ENCODE measurements at regions not wholly inside any gene's neighbourhood (a gene's known extent, or its start where the extent isn't known, plus 50 kb on each side); places are given as distances from the start of the nearest gene placed in this dataset.

DNA sequence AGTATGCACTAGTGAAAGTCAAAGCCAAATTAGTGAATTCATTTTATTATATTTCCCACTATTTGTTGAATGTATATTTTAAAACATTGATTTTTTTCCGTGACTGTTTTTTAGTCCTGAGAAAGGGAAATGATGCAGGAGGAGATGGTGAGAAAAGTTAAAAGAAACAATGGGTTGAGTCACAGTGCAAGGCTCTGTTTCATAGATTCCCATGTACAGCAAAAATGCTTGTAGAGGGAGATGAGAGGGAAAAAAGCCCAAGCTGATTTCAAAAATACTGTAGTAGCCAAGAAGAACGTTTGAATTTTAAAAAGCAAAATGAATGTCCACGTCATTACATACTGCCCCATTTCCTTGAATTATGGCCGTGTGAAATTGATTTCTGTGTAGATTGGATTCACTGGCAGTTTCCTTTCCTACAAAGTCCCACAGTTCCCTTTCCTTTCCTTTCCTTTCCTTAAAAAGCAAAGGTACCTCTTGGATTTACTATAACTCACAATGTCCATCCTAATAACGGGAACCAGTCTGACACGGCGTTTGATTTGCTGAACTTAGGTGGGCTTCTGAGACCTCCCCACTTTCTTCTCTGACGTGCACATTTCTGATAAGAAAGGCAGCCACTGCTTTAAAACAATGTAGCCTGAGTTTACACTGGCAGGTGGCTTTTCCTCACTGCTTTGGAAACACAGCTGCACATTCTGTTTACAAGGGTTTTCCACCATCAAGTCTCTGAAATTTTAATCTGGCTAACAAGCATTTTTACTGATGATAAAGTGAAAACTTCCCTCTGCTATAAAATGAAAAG, 63.7 kb downstream of the SPCS3 start:
- DNase-seq (ENCODE audit: low read depth, low spot score) = no peak

GRCh38 chr4:176385601-176386000, 65.8 kb downstream of the SPCS3 start:
- no peak for DNase-seq (ENCODE audit: low read depth, low spot score)

DNA sequence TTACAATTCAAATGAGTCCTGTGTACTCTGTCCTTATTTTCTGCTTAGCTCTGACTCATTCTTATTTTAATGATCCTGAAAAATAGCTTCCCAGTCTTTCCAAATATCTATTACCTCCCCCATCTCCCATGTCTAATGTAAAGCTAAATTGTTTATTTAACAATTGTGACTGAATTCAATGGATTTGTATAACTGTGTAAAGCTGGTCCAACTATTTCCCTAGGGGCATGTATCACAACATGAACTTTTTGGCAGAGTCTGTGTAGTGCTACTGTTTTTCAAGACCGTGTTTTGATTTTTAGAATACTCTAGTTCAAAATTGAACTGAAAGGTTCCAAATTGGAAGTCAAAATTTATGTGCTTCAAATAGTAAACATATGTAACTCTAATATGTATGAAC, 67.8 kb downstream of the SPCS3 start:
- DNase-seq (ENCODE audit: low read depth, low spot score) = peak; percentile 71

DNA sequence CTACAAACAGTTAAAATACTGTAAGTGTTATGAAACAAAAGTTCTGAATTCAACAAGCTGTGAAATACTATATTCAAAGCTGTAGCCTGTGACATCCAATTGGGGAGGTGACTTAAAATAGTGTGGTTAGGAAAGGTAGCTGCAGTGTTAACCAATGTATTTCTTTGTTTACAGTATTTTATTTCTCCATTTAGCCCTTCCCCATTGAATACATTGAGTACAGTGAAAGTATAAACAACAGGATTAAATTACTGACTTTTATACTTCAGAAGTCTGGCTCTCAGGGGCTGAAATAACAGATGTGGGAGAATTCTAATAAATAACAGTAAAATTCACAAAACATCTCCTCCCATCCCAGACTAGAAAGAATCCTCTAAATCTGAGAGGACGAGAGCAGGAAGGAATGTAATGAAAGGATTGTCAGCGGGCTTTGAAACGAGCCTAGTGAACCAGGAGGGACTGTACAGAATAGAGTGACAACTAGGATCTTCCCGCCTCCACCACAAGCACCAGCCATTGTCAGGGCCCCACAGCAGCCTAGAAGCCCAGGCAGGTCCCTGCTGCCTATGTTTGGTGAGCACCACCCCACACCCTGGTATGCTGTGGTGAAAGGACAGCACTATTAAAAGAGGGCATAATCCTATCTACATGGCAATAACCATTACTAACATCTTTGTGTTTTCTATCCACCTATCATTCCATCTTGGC, 73.7 kb downstream of the SPCS3 start:
- no peak for DNase-seq (ENCODE audit: low read depth, low spot score)

GRCh38 chr4:176400816-176401461, 81.2 kb downstream of the SPCS3 start:
- DNase-seq (ENCODE audit: low read depth, low spot score) = no peak

DNA sequence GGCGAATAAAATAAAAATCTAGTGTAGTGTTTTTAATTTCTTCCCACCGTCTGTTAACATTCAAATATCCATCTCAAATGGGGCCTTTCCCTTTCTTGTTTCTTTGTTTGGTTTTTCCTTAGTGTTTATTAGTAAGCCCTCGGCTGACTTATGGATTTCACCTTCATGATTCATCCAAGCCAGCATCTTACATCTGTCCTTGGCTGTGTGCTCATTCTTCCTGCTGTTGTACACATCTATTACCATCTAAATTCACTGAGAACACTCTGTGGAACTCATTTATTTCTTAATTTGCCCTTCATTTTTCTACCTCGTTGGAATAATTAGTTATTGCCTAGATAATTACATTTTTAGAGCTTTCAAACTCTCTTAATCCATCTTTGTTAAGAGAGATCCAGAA, 84.9 kb downstream of the SPCS3 start:
- no peak for DNase-seq (ENCODE audit: low read depth, low spot score)

- DNase-seq (ENCODE audit: low read depth, low spot score) = no peak
Observed at GRCh38 chr4:176406297-176406696, 86.5 kb downstream of the SPCS3 start.

DNA sequence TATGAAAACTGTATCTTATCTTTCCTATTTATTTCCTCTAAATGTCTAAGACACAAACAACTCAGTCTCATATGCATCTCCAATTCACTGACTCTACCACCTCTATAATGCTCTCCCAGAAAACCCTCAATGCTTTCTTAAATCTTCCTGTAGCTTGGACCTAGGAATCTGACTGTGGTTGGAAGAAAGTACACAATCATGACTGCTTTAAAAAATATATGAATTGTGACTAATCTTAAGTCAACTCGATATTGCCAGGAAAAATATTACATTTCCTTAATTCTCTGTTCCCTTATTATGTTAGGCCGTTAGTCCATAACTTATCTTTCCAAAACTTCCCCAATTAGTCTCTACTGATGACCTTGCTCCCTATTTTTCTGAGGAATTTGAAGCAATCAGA, 87.0 kb downstream of the SPCS3 start:
- no peak for DNase-seq (ENCODE audit: low read depth, low spot score)

DNA sequence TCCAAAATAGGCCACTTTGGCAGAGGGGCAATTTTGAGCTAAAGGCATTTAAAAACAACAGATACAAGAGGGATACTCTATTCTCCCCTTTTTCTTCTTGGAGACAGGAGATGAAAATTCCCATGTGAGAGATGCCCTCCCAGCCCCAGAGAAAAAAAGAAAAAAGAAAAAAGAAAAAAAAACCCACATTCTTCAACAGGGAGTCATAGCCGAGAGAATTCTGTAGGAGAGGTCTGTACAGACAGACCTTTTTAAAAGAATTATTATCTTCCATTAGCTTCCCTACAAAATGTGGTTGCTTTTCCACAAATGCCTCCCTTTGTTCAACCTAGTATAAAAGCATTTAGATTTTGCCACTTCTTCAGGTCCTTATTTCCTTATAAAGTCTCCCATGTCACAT, 89.9 kb downstream of the SPCS3 start:
- no peak for DNase-seq (ENCODE audit: low read depth, low spot score)

DNA sequence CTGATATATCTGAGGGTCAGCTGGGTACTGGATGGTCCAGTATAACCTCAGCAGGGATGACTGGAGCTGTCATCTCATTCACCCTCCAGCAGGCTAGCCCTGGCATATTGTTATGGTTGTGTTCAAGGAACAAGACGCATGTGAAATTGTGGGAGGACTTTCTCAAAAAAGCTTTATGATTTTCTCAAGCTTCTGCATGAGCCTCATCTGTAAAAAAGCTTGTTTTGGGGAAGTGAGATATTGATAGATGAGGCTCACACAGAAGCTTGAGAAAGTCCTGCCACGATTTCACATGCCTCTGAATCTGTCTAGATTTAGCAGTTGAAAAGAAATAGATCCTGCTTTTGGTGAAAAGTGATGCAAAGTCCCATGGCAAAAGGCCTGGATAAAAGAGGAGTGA, 93.4 kb downstream of the SPCS3 start:
- no peak for DNase-seq (ENCODE audit: low read depth, low spot score)

- DNase-seq (ENCODE audit: low read depth, low spot score) = no peak
Observed at GRCh38 chr4:176422001-176422400, 102.2 kb downstream of the SPCS3 start.

GRCh38 chr4:176422511-176422910, 102.7 kb downstream of the SPCS3 start:
- no peak for DNase-seq (ENCODE audit: low read depth, low spot score)

DNA sequence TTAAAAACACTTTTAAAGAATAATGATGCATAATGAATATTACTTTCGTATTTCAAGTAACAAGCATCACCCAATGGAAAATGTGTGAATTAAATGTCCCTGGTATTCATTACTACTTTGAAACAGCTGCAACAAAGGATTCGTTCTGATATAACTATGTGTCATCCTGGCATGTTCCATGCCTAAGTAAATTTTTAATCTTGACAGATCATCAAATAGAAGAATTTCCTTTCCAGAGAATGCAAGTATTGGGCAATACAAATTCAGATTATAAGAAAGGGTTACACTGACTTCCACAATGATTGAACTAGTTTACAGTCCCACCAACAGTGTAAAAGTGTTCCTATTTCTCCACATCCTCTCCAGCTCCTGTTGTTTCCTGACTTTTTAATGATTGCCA, 105.3 kb downstream of the SPCS3 start:
- DNase-seq (ENCODE audit: low read depth, low spot score) = no peak

DNA sequence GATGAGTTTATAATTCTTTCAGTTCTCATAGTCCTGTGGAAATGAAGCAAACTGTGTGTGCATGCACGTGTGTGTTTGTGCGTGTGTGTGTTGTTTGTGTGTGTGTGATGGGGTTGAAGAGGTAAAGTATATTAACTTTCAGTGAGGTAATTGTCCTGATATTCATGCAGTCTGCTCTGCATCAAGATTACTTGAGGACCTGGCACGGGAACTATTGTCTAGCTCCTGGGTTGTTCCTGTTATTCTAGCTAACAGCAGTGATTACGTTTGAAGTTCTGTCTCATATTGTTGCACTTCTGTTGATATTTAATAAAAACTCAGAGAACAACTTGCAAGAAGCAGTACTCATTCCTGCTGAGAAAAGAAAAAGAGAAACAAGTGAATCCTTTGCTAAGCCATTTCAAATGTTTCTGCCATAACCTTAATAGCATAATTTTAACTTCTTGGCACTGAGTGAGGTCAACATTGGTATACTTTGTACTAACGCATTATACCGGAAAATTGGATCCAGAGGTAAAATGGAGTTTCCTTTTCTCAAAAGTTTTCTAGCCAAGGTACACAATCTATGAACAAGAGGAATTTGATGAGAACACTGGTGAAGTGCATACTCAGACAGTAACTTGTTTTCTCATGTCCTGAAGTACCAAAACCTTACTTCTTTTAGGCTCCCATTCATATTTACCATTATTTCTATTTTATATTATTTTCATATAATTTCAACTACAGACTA, 113.2 kb downstream of the SPCS3 start:
- DNase-seq (ENCODE audit: low read depth, low spot score) = peak; percentile 36

GRCh38 chr4:176433983-176434382, 114.2 kb downstream of the SPCS3 start:
- no peak for DNase-seq (ENCODE audit: low read depth, low spot score)

DNA sequence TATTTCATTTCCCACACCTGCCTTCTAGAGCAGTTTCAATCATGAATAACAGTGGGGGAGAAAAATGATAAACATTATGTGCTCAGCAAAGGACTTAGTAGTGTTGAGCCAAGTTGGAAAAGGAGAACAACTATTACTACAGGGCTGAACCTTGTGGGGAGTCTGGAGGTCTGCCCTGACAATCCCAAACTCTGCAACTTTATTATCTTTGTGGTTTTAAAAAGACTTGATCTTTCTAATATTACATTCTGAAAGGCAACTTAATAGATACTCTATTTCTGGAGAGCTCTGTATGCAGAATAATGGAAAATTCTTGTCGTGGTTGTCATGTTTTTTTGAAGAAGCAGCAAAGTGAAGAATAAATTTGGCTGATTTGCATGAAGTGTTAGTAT, 116.1 kb downstream of the SPCS3 start:
- DNase-seq (ENCODE audit: low read depth, low spot score) = peak; percentile 37

- DNase-seq (ENCODE audit: low read depth, low spot score) = peak; percentile 18
Observed at GRCh38 chr4:176436293-176436973, 116.7 kb downstream of the SPCS3 start.

GRCh38 chr4:176437756-176438155, 118.0 kb downstream of the SPCS3 start:
- no peak for DNase-seq (ENCODE audit: low read depth, low spot score)

DNA sequence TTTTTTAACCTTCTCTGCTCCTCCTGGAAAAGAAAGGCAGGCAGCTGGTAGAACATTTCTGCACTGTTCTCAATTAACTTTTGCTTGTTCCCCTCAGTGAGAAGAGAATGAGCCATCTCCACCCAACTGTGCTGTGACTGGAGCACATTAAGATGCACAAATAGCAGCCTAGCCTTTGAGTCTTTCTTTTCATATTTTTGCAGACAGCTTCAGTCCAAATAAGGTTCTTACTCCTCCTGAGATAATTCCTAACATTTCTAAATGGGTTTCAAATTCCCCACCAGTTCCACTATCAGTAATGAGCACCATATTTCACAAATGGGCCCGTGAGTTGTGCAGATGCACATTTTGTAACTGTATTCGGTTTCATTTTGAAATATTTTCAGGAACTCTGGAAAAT, 118.6 kb downstream of the SPCS3 start:
- no peak for DNase-seq (ENCODE audit: low read depth, low spot score)

DNA sequence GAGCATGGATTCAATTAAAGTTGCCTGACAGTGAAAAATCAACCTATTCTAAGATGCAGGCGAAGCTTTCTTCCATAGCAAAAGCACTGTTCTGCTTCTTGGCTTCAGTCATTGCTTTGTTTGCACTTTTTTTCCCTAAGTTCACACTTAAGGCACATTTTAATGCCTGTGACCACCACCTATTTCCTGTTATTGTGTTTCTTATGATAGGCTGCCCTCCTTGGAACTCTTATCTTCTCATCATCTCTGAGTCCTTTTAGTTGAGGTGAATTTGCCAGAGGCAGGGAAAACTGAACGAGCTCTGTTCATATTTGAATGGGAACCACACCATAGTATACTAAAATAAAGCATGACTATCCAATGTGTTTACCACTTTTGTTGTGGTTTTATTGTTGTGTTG, 119.8 kb downstream of the SPCS3 start:
- DNase-seq (ENCODE audit: low read depth, low spot score) = no peak

GRCh38 chr4:176440698-176441097, 120.9 kb downstream of the SPCS3 start:
- no peak for DNase-seq (ENCODE audit: low read depth, low spot score)

DNA sequence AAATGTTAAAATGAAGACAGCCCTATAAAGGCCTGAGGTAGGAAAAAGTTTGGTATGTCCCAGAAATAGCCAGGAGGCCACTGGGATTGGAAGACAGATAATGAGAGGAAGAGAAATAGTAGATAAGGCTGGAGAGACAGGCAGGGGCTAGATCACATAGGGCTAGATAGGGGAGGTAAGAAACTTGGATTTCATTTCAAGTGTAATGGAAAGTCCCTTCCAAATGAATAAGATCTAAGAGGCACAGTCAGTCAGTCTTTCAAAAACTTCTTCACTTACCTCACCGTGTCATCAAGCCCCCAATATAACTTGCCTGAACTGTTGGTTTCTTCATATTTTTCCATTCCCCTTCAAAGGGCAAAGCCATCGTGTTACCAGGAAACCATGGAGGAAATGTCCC, 121.8 kb downstream of the SPCS3 start:
- no peak for DNase-seq (ENCODE audit: low read depth, low spot score)
